ENCODE measurements at regions not wholly inside any gene's neighbourhood (a gene's known extent, or its start where the extent isn't known, plus 50 kb on each side); places are given as distances from the start of the nearest gene placed in this dataset.
A peak's percentile ranks its signal among the peaks of the same experiment; 100 is the strongest.

- Histone ChIP-seq H3K4me2 (ENCODE audit: extremely low read depth, insufficient read depth, low read length) (no peak overlapping the region), H3K9me3 (ENCODE audit: control insufficient read depth, insufficient read depth, low read depth, low read length) (no peaks in the 10 kb centered on the region), H3K27ac (ENCODE audit: insufficient read depth, low read length) (no peak overlapping the region), H3K9ac (ENCODE audit: insufficient read depth, low read length) (no peak overlapping the region), H3K4me1 (ENCODE audit: control insufficient read depth, extremely low read depth, insufficient read depth, low read length) (no peaks in the 10 kb centered on the region), H4K20me1 (ENCODE audit: control insufficient read depth, extremely low read depth, insufficient read depth, low read length) (no peaks in the 10 kb centered on the region), H3K27me3 (ENCODE audit: control insufficient read depth, insufficient read depth, low read length) (no peaks in the 10 kb centered on the region), H3K36me3 (ENCODE audit: control insufficient read depth, insufficient read depth, low read length) (no peaks in the 10 kb centered on the region), H3K79me2 (ENCODE audit: control insufficient read depth, insufficient read depth, low read length) (no peaks in the 10 kb centered on the region), H3K4me3 (replicated peaks in 1 of 4; ENCODE audit: control extremely low read depth in 1 of 4, insufficient read depth in 1 of 4, low read depth in 3 of 4, low read length in 4 of 4) (no peak overlapping the region), H2AFZ (ENCODE audit: low read length) (no peak overlapping the region)
- DNase-seq (ENCODE audit: low read depth in 2 of 2): peak; percentile 48 to 74
- TF ChIP-seq, protein P1, sequence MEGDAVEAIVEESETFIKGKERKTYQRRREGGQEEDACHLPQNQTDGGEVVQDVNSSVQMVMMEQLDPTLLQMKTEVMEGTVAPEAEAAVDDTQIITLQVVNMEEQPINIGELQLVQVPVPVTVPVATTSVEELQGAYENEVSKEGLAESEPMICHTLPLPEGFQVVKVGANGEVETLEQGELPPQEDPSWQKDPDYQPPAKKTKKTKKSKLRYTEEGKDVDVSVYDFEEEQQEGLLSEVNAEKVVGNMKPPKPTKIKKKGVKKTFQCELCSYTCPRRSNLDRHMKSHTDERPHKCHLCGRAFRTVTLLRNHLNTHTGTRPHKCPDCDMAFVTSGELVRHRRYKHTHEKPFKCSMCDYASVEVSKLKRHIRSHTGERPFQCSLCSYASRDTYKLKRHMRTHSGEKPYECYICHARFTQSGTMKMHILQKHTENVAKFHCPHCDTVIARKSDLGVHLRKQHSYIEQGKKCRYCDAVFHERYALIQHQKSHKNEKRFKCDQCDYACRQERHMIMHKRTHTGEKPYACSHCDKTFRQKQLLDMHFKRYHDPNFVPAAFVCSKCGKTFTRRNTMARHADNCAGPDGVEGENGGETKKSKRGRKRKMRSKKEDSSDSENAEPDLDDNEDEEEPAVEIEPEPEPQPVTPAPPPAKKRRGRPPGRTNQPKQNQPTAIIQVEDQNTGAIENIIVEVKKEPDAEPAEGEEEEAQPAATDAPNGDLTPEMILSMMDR (conservative IDR thresholded peaks at IDR 0.05 in 1 of 2, IDR thresholded peaks at IDR 0.05 in 1 of 2; ENCODE audit: low read depth in 1 of 2, low read length in 2 of 2): peak; percentile 53 to 70
- TF ChIP-seq EZH2 (IDR thresholded peaks at IDR 0.05; ENCODE audit: low read length, missing control alignments): no peak
These were observed 185.9 kb upstream of the CCDC150 start for GRCh38 chr2:196453613-196454047.

DNA sequence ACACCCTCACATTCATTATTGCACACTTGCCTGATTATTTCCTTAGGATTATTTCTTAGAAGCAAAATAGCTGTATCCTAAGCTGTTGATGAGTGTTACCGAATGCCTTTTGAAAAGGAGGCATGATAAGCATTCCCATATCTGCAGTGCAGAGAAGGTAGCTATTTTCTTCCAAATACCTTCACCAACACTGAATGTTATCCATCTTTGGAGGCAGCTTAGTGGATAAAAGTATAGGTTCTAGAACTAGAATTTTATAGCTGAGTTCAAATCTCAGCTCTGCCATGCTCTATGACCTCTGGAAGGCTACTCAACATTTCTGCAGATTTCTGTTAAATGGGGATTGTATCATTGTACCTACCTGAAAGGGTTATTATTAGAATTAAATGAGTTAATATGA is 185.0 kb upstream of the CCDC150 start:
- no peak overlapping the region for H3K27ac ChIP-seq (ENCODE audit: insufficient read depth, low read length)
- TF ChIP-seq, protein P1 (conservative IDR thresholded peaks at IDR 0.05 in 1 of 2, IDR thresholded peaks at IDR 0.05 in 1 of 2; ENCODE audit: low read depth in 1 of 2, low read length in 2 of 2): no peak
- no peak for TF ChIP-seq EZH2 (IDR thresholded peaks at IDR 0.05; ENCODE audit: low read length, missing control alignments)
- no peak overlapping the region for H3K4me2 ChIP-seq (ENCODE audit: extremely low read depth, insufficient read depth, low read length)
- H4K20me1 ChIP-seq (ENCODE audit: control insufficient read depth, extremely low read depth, insufficient read depth, low read length): no peaks in the 10 kb centered on the region
- no peak overlapping the region for H3K9ac ChIP-seq (ENCODE audit: insufficient read depth, low read length)
- no peaks in the 10 kb centered on the region for H3K9me3 ChIP-seq (ENCODE audit: control insufficient read depth, insufficient read depth, low read depth, low read length)
- no peak for DNase-seq (ENCODE audit: low read depth in 2 of 2)
- no peaks in the 10 kb centered on the region for H3K36me3 ChIP-seq (ENCODE audit: control insufficient read depth, insufficient read depth, low read length)
- H2AFZ ChIP-seq (ENCODE audit: low read length): no peak overlapping the region
- no peaks in the 10 kb centered on the region for H3K4me1 ChIP-seq (ENCODE audit: control insufficient read depth, extremely low read depth, insufficient read depth, low read length)
- no peaks in the 10 kb centered on the region for H3K27me3 ChIP-seq (ENCODE audit: control insufficient read depth, insufficient read depth, low read length)
- no peaks in the 10 kb centered on the region for H3K79me2 ChIP-seq (ENCODE audit: control insufficient read depth, insufficient read depth, low read length)
- H3K4me3 ChIP-seq (replicated peaks in 1 of 4; ENCODE audit: control extremely low read depth in 1 of 4, insufficient read depth in 1 of 4, low read depth in 3 of 4, low read length in 4 of 4): no peak overlapping the region

DNA sequence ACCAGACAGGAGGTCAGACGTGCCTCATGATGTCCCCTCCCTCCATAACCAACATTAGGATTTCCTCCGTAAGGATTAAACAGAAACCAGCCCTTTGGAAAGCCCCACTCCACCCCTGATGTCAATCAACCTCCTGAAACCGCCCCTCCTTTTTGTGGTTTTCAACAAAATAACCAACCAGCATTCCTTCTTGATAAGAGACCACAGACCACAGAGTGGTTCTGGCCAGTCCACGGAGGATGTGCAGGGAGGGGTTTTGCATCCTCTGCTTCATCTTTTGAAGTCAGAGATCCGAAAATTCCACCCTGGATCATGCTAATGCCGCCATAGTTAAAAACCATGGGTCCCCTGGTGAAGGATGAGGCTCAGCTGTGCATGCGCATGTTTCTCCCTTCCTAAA is 180.0 kb upstream of the CCDC150 start:
- no peaks in the 10 kb centered on the region for H3K36me3 ChIP-seq (ENCODE audit: control insufficient read depth, insufficient read depth, low read length)
- no peak overlapping the region for H3K27ac ChIP-seq (ENCODE audit: insufficient read depth, low read length)
- H3K4me1 ChIP-seq (ENCODE audit: control insufficient read depth, extremely low read depth, insufficient read depth, low read length): no peaks in the 10 kb centered on the region
- H3K9me3 ChIP-seq (ENCODE audit: control insufficient read depth, insufficient read depth, low read depth, low read length): no peaks in the 10 kb centered on the region
- no peak overlapping the region for H2AFZ ChIP-seq (ENCODE audit: low read length)
- TF ChIP-seq, protein P1 (conservative IDR thresholded peaks at IDR 0.05 in 1 of 2, IDR thresholded peaks at IDR 0.05 in 1 of 2; ENCODE audit: low read depth in 1 of 2, low read length in 2 of 2): no peak
- TF ChIP-seq EZH2 (IDR thresholded peaks at IDR 0.05; ENCODE audit: low read length, missing control alignments): no peak
- H3K79me2 ChIP-seq (ENCODE audit: control insufficient read depth, insufficient read depth, low read length): no peaks in the 10 kb centered on the region
- peak; percentile 36 to 89 for DNase-seq (ENCODE audit: low read depth in 2 of 2)
- no peaks in the 10 kb centered on the region for H4K20me1 ChIP-seq (ENCODE audit: control insufficient read depth, extremely low read depth, insufficient read depth, low read length)
- no peak overlapping the region for H3K9ac ChIP-seq (ENCODE audit: insufficient read depth, low read length)
- no peak overlapping the region for H3K4me3 ChIP-seq (replicated peaks in 1 of 4; ENCODE audit: control extremely low read depth in 1 of 4, insufficient read depth in 1 of 4, low read depth in 3 of 4, low read length in 4 of 4)
- no peaks in the 10 kb centered on the region for H3K27me3 ChIP-seq (ENCODE audit: control insufficient read depth, insufficient read depth, low read length)
- no peak overlapping the region for H3K4me2 ChIP-seq (ENCODE audit: extremely low read depth, insufficient read depth, low read length)
